ENCODE measurements at regions not wholly inside any gene's neighbourhood (a gene's known extent, or its start where the extent isn't known, plus 50 kb on each side); places are given as distances from the start of the nearest gene placed in this dataset.
"Not testable (repeated sequence)": the region's sequence is repeated elsewhere in the genome, so short reads cannot be mapped to it uniquely, and the experiment has no call there.

DNA sequence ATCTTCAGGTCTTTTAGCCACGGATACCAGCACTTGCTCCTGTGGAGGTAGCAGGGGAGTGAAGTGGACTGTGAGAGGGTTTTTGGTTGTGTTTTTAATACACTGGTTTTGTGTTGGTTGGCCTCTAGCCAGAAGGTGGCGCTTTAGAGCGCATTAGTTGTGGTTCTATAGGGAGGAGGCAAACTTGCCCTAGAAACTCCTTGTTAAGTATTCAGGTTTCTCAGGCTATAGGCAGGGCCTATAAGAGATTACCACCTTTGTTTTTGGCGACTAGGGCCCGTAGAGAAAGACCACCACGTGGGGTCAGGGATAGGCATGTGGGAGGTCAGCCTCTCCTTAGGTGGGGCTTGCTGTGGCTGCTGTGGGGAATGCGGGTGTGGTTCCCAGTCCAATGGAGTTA is 221.6 kb upstream of the SPANXN4 start:
- peak; percentile 6 for DNase-seq
- in situ Hi-C loops (cut with HindIII; ENCODE audit: low pct_ligation_motif_present, low pct_unique_long_range_greater_than_20kb, low sequenced_read_pairs): no loop called here

GRCh38 chrX:142819461-142819860 is 206.3 kb upstream of the SPANXN4 start:
- in situ Hi-C loops (cut with HindIII; ENCODE audit: low pct_ligation_motif_present, low pct_unique_long_range_greater_than_20kb, low sequenced_read_pairs): no loop called here
- no peak for DNase-seq

GRCh38 chrX:142828129-142828528 is 197.6 kb upstream of the SPANXN4 start:
- in situ Hi-C loops (cut with HindIII; ENCODE audit: low pct_ligation_motif_present, low pct_unique_long_range_greater_than_20kb, low sequenced_read_pairs): no loop called here
- no peak for DNase-seq

- in situ Hi-C loops (cut with HindIII; ENCODE audit: low pct_ligation_motif_present, low pct_unique_long_range_greater_than_20kb, low sequenced_read_pairs): no loop called here
- DNase-seq: no peak
Observed at GRCh38 chrX:142831961-142832530, 193.7 kb upstream of the SPANXN4 start.

- in situ Hi-C loops (cut with HindIII; ENCODE audit: low pct_ligation_motif_present, low pct_unique_long_range_greater_than_20kb, low sequenced_read_pairs): no loop called here
- DNase-seq: no peak
Observed at GRCh38 chrX:142854970-142855369, 170.8 kb upstream of the SPANXN4 start.

GRCh38 chrX:142860944-142861343 is 164.8 kb upstream of the SPANXN4 start:
- in situ Hi-C loops (cut with HindIII; ENCODE audit: low pct_ligation_motif_present, low pct_unique_long_range_greater_than_20kb, low sequenced_read_pairs): no loop called here
- no peak for DNase-seq

DNA sequence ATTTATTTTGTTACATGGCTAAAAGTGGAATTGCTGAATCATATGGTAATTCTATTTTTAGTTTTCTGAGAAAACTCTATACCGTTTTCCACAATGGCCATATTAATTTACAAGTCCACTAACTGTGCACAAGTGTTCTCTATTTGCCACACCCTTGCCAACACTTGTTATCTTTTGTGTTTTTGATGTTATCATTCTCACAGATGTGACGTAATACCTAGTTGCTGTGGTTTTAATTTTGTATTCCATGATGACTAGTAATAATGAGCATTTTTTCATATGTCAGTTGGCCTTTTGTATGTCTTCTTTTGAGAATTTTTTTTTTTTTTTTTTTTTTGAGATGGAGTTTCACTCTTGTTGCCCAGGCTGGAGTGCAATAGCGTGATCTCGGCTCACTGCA is 164.2 kb upstream of the SPANXN4 start:
- DNase-seq: no peak
- in situ Hi-C loops (cut with HindIII; ENCODE audit: low pct_ligation_motif_present, low pct_unique_long_range_greater_than_20kb, low sequenced_read_pairs): no loop called here

- in situ Hi-C loops (cut with HindIII; ENCODE audit: low pct_ligation_motif_present, low pct_unique_long_range_greater_than_20kb, low sequenced_read_pairs): not testable (repeated sequence)
Observed at GRCh38 chrX:142866247-142866646, 159.5 kb upstream of the SPANXN4 start.

DNA sequence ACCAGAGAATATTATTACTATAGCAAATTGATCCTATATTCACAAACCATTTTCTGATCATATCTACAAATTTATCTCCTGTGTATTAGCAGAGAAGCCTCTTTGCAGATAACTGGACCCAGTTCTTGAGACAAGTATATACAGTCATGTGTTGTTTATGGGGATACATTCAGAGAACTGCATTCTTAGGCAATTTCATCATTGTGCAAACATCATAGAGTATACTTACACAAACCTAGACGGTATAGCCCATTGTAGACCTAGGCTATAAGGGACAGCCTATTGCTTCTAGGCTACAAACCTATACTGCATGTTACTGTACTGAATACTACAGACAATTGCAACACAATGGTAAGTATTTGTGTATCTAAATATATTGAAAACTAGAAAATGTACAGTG is 152.5 kb upstream of the SPANXN4 start:
- in situ Hi-C loops (cut with HindIII; ENCODE audit: low pct_ligation_motif_present, low pct_unique_long_range_greater_than_20kb, low sequenced_read_pairs): no loop called here
- DNase-seq: no peak

More at GRCh38 chrX:142866247-142866646, 159.5 kb upstream of the SPANXN4 start:
- DNase-seq: not testable (repeated sequence)

DNA sequence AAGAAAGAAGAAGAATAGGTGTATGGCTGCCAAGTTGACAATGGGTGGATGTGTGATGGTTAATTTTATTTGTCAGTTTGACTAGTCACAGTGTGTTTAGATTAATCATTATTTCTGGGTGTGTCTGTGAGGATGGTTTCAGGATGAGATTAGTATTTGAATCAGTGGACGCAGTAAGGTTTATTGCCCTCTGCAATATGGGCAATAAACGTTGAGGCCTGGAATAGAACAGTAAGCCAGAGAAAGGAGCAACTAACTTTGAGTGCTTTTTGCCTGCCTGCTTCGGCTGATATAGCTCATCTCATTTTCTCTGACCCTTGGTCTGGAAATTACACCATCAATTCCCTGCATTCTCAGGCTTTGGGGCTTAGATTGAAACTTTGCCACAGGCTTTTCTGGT is 140.8 kb upstream of the SPANXN4 start:
- in situ Hi-C loops (cut with HindIII; ENCODE audit: low pct_ligation_motif_present, low pct_unique_long_range_greater_than_20kb, low sequenced_read_pairs): no loop called here

GRCh38 chrX:142891046-142891445 is 134.7 kb upstream of the SPANXN4 start:
- in situ Hi-C loops (cut with HindIII; ENCODE audit: low pct_ligation_motif_present, low pct_unique_long_range_greater_than_20kb, low sequenced_read_pairs): no loop called here
- no peak for DNase-seq

More for the DNA sequence above, 140.8 kb upstream of the SPANXN4 start:
- DNase-seq: no peak

- in situ Hi-C loops (cut with HindIII; ENCODE audit: low pct_ligation_motif_present, low pct_unique_long_range_greater_than_20kb, low sequenced_read_pairs): no loop called here
- DNase-seq: no peak
Observed at GRCh38 chrX:142898164-142898563, 127.6 kb upstream of the SPANXN4 start.

DNA sequence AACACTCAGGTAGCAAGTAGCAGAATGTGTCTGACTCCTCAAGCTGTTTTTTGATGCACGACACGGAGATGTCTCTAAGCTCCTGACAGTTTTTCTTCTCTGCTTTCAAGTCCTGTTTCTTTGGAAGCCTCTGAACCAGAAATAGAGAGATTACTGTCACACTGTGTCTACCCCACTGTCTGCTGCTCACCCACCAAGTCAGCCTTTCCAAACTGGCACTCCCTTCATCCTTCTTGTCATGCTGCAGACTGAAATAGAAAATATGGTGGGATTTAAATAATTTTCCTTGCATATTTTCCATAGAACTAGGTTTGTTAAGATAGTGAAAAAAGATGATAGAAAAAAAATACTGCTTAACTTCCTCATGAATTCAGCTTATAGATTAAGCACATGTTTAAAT is 102.5 kb upstream of the SPANXN4 start:
- no peak for DNase-seq
- in situ Hi-C loops (cut with HindIII; ENCODE audit: low pct_ligation_motif_present, low pct_unique_long_range_greater_than_20kb, low sequenced_read_pairs): no loop called here

GRCh38 chrX:142938793-142939192 is 86.9 kb upstream of the SPANXN4 start:
- DNase-seq: no peak
- in situ Hi-C loops (cut with HindIII; ENCODE audit: low pct_ligation_motif_present, low pct_unique_long_range_greater_than_20kb, low sequenced_read_pairs): no loop called here

DNA sequence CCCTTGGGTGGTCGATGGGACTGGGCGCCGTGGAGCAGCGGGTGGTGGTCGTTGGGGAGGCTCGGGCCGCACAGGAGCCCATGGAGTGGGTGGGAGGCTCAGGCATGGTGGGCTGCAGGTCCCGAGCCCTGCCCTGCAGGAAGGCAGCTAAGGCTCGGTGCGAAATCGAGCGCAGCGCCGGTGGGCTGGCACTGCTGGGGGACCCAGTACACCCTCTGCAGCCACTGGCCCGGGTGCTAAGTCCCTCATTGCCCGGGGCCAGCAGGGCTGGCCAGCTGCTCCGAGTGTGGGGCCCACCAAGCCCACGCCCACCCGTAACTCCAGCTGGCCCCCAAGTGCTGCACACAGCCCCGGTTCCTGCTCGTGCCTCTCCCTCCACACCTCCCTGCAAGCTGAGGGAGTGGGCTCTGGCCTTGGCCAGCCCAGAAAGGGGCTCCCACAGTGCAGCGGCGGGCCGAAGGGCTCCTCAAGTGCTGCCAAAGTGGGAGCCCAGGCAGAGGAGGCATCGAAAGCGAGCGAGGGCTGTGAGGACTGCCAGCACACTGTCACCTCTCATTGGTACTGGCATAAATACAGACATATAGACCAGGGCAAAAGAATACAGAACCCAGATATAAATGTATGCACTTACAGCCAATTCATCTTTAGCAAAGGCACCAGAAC is 53.5 kb upstream of the SPANXN4 start:
- in situ Hi-C loops (cut with HindIII; ENCODE audit: low pct_ligation_motif_present, low pct_unique_long_range_greater_than_20kb, low sequenced_read_pairs); DNase-seq: not testable (repeated sequence)
